HG03175 (cell line): ENCODE measurements at regions not wholly inside any gene's neighbourhood (a gene's known extent, or its start where the extent isn't known, plus 50 kb on each side); places are given as distances from the start of the nearest gene placed in this dataset.

Experiments
- ATAC-seq: cut with Tn5 transposase; IDR thresholded peaks from one replicate; pipeline ENCODE4 v1.9.1; 2021; ENCODE audit warnings: mild to moderate bottlenecking, moderate library complexity; ENCODE audit not compliant: unreplicated experiment

DNA sequence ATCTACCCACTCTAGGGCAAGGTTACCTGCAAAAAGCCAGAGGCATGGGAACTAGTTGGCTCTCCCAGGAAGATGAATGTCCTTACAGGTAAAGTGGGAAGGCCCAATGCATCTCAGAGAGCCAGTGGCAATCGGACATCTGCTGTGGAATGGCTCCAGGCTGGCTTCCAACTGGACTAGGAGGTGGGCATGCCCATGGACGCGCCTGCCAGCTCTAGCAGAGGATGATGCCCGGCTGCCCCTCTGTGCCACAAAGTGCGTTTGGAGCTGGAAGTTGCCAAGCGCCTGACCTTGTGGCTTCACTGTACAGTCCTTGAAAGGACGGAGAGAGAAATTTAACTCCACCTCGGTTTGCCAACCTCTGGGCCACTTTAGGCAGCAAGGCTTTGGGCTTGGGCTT is 84.4 kb downstream of the NR2F2 start:
- no peak for ATAC-seq

- ATAC-seq, result no peak
Observed at GRCh38 chr15:96415513-96416217, 85.2 kb downstream of the NR2F2 start.

- no peak for ATAC-seq
Observed at GRCh38 chr15:96416218-96416933, 85.9 kb downstream of the NR2F2 start.

DNA sequence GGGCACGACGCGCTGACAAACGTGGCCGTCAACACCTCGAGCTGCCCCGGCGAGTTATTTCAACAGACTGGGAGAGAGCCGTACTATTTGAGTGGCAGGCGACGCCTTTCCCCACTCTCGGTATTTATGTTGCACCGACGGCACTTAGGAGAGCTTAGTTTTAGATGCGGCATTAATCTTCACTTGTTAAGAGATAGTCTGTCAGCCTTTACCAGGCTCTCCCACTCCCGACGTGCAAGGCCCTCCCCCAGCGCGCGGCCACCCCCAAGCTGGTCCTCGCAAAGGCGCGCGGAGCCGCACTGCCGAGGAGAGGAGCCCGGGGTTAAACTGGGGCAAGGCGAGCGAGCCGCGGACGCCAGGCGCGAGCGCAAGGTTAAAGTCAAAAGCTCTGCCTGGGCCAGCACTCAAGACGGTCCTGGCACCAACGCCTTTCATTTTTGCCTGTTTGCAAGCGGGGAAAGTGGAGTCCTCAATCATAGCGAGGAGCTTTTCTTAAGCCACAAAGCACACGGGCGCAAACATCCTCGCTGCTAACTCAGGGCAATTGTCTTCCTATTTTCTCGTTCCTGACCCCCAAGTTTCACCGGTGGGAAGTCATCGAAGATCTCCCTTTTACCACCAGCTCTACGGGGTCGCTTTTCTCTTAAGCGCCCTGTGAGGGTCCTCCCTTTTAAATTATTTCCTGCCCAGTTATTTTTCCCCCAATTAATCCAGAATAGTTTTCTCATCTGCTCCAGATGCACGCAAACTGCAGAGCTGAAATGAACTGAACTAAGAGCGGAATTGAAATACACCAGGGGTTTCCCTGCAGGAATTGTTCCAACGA is 86.6 kb downstream of the NR2F2 start:
- ATAC-seq, result no peak

GRCh38 chr15:96417760-96418130 is 87.2 kb downstream of the NR2F2 start:
- no peak for ATAC-seq

DNA sequence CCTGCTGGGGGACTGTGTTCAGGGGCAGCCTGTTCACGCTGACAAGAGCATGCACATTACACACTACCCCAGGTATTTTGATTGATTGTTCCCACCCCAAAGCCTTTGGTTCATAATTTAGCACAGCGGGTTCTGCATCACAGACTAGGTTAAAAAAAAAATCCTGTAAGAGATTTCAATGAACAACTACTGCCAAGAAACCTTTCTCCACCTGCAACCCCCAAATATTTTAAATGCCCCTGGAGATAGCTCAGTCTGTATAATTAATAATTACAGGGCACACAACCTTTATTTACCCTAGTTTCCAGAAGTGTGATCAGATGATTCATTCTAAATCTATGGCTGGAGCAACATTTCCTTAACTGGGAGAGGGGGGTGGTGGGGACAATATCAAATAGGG is 87.6 kb downstream of the NR2F2 start:
- ATAC-seq, result no peak

DNA sequence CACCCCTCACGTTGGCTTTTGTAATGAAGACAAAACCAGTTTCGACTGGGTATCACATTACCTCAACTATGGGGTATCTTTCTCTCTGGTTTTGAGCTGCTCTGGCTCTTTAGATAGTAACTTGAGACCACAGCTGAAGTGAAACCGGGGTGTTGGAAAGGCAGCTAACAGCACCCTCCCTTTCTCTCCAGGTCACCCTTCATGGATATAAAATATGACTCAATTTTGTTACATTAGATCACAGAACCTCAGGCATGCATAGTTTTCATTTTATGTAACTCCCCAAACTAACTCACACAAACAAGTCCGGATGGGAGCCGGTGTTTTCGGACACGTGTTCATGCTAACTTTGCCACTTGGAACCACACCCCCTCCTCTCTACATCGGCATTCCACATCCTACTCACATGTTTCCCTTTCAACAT is 90.7 kb downstream of the NR2F2 start:
- ATAC-seq, result no peak

GRCh38 chr15:96422125-96422524 is 91.6 kb downstream of the NR2F2 start:
- ATAC-seq, result no peak

DNA sequence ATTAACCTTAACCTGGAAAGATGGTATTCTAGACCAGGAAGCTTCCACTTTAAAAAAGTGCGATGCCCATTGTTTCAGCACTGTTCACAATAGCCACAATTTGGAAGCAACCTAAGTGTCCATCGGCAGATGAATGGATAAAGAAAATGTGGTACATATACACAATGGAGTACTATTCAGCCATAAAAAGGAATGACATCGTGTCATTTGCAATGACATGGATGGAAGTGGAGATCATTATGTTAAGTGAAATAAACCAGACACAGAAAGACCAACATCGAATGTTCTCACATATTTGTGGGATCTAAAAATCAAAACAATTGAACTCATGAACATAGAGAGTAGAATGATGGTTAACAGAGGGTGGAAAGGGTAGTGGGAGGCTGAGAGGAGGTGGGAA is 94.2 kb downstream of the NR2F2 start:
- no peak for ATAC-seq

- no peak for ATAC-seq
Observed at GRCh38 chr15:96428742-96429141, 98.2 kb downstream of the NR2F2 start.

DNA sequence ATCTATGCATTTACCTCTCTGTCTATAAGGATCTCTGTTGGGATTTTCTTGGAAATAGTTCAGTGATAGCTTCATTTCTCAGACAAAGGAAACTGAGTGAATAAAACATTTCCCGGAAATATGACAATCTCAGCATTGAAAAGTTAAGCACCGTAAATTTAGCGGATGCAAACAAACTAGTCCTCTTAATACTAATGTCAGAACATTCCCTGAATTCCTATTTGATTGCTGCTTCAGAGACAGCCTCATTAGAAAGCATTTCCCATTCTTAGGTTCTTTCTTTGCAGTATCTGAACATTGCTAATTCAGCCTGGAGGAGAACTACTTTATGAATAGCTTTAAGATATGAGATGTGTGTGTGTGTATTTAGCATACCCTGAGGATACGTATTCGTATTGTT is 101.3 kb downstream of the NR2F2 start:
- ATAC-seq, result no peak

GRCh38 chr15:96435022-96435421 is 104.5 kb downstream of the NR2F2 start:
- ATAC-seq, result no peak

DNA sequence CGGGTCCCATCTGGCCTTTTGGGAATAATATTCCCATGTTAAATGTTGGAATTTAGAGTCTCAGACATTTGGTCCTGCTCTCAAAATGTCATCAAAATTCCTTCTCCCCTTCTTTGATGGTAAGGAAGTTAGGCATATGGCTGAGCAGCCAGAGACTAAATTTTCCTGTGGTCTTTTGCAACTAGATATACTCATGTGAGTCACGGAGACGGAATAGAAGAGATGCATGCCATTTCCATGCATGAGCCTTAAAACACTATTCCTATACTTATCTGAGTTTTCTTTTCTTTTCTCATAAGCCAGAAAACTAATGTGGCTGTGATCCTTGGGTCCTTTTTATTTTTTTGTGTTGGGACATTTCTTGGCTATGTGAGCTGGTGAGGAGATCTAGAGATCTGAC is 105.3 kb downstream of the NR2F2 start:
- ATAC-seq, result no peak

GRCh38 chr15:96440978-96441377 is 110.5 kb downstream of the NR2F2 start:
- ATAC-seq, result no peak

DNA sequence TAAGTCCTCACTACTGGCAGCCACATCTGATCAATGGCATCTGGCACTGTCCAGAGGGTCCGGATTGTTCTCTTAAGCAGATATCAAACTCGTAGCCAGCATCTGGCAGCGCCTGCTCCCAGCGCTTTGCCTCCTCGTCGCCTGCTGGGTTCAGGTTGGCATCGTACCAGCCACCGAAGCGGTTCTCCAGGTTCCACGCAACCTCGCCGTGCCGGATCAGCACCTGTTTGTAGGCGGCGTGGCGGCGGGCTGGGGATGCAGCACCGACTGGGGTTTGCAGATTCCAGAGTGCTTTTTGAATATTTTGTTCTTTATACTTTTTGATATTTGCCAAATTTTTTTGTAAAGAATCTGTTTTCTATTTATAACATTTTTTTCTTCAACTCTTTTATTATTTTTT is 111.6 kb downstream of the NR2F2 start:
- no peak for ATAC-seq

DNA sequence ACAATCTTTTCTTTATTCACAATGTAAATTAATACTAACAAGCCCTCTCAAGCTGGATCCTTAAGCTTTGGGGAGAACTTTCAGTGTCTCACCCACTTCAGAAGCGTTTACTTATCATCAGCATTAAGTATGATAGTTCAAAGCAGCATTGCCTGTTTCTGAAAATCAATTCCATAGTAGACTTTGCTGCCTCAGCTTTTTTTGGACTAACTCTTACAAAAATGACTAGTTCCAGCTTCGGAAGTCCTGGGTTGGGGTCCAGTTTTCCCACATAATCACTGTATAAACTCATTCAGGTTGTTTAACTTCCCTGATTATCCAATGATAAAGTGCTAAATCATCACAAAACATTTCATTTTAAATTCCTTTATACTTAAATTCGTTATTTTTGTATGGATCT is 114.4 kb downstream of the NR2F2 start:
- ATAC-seq, result no peak

- ATAC-seq, result no peak
Observed at GRCh38 chr15:96448923-96449322, 118.4 kb downstream of the NR2F2 start.

DNA sequence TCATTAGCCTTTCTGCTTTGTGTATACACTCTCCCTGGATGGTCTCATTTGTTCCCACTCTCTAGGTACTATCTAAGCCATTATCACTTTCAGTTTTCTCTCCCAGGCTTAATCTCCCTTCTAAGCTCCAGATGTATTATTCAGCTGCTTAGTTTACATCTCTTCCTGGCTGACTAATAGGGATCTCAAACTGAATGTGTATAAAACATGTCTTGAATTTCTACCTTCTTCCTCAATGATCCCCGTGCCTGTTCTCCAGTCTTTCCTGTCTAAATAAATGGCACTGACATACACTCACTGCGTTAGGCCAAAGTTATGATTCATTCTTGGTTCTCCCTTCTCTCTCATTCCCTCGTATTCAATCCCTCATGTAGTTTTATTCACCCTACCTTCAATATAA is 127.3 kb downstream of the NR2F2 start:
- no peak for ATAC-seq

DNA sequence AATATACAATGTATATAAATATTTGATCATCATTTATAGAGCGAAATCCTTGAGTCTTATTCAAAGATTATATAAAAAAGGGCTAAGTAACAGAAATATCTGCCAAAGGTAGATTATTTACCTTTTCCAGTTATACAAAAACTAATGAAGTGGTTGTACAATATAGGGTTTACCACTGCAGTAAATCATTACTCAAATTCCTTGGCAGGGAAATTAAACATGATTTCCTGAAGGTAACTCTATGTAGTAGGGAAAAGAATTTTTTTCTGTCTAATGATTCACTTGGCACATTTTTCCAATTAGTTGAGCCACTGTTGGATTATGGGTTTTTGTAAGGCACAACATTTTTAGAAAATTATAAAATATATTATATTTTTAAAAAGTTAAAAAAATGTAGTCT is 129.6 kb downstream of the NR2F2 start:
- no peak for ATAC-seq

- ATAC-seq, result no peak
Observed at GRCh38 chr15:96462768-96463750, 132.6 kb downstream of the NR2F2 start.
